Transverse colon (tissue), 4 donors: ENCODE measurements at regions not wholly inside any gene's neighbourhood (a gene's known extent, or its start where the extent isn't known, plus 50 kb on each side); places are given as distances from the start of the nearest gene placed in this dataset.

ENCODE experiments used
- DNase-seq: peaks from one replicate; pipeline ENCODE4 v3.0.0-alpha.2; 2019
- H3K27ac ChIP-seq, 4 donors: fragments of 200-600 bp; sonication (generic); 2 replicates each; pipeline ENCODE4 v1.5.1; 2016 to 2018; ENCODE audit warnings: inconsistent platforms in 4 of 4
- H3K27me3 ChIP-seq: fragments of 200-600 bp; sonication (generic); 2 replicates; pipeline ENCODE4 v1.5.1; 2017; ENCODE audit warnings: inconsistent platforms
- H3K36me3 ChIP-seq, 4 donors: fragments of 200-600 bp; sonication (generic); 2 replicates each; pipeline ENCODE4 v1.5.1; 2017 to 2019; ENCODE audit warnings: inconsistent platforms in 4 of 4
- H3K4me1 ChIP-seq, 4 donors: fragments of 200-600 bp; sonication (generic); 2 replicates each; pipeline ENCODE4 v1.5.1; 2017 to 2020; ENCODE audit warnings: inconsistent platforms in 4 of 4
- H3K4me3 ChIP-seq, 4 donors: fragments of 200-600 bp; sonication (generic); 1 replicate in 1 of 4; 2 replicates in 3 of 4; pipeline versions ENCODE4 v1.5.1 to v1.6.1; 2017 to 2019; ENCODE audit warnings: inconsistent platforms in 4 of 4
- H3K9me3 ChIP-seq, 2 donors: fragments of 200-600 bp; sonication (generic); 2 replicates each; pipeline ENCODE4 v1.5.1; 2017 to 2019; ENCODE audit warnings: inconsistent platforms in 2 of 2
- CTCF ChIP-seq, 5 experiments: fragments of 200-600 bp in 3 of 5; fragments of 450-650 bp in 2 of 5; sonication (generic) in 3 of 5; IDR thresholded peaks; 1 replicate in 2 of 5; 2 replicates in 3 of 5; pipeline ENCODE4 v1.5.1; 2016 to 2017; ENCODE audit warnings: antibody characterized with exemption in 5 of 5, inconsistent platforms in 3 of 5, mild to moderate bottlenecking in 2 of 5, moderate library complexity in 1 of 5
- EP300 ChIP-seq: sonication (generic); formaldehyde crosslinking; IDR thresholded peaks from one replicate; pipeline ENCODE4 v1.6.1; 2017; ENCODE audit warnings: antibody characterized with exemption, low read depth
- POLR2A ChIP-seq: fragments of 450-650 bp; IDR thresholded peaks from one replicate; pipeline ENCODE4 v1.6.1; 2016; ENCODE audit warnings: antibody characterized with exemption, mild to moderate bottlenecking, moderate library complexity
- POLR2AphosphoS5 ChIP-seq, 3 donors: sonication (generic); formaldehyde crosslinking; IDR thresholded peaks; one replicate each; pipeline ENCODE4 v1.6.1; 2016; ENCODE audit warnings: antibody characterized with exemption in 3 of 3
- WGBS, 2 donors: methylation state at CpG; one replicate each; pipeline ENCODE4 v1.1.5; 2018; ENCODE audit warnings: low coverage in 1 of 2; 5-methylcytosine and 5-hydroxymethylcytosine counted together
- in situ Hi-C, 4 donors: fragments of 200-750 bp; cut with MboI; loops; one replicate each; pipeline versions ENCODE4 v1.15.0 to v1.15.1; 2017; ENCODE audit warnings: low sequenced_read_pairs in 3 of 4, low pct_ligation_motif_present in 1 of 4, low pct_unique_long_range_greater_than_20kb in 1 of 4
- intact Hi-C: fragments of 100-400 bp; cut with DNase I; formaldehyde crosslinking; loops from one replicate; pipeline ENCODE4 v1.15.1; 2023; ENCODE audit warnings: low total_unique reads

- Histone ChIP-seq H3K27me3 (no peaks in the 10 kb centered on the region), H3K27ac (no peak overlapping the region), H3K36me3 (no peaks in the 10 kb centered on the region), H3K4me3 (no peak overlapping the region), H3K4me1 (peaks cover 0 to 6% (median 0%) of the 10 kb centered on the region in 4 donors), H3K9me3 (no peaks in the 10 kb centered on the region)
- intact Hi-C loops (no loop called here), in situ Hi-C loops (no loop called here)
- DNase-seq: no peak
- TF ChIP-seq POLR2AphosphoS5 (IDR thresholded peaks at IDR 0.05): no peak
- no peak for TF ChIP-seq EP300
- TF ChIP-seq POLR2A: no peak
- no peak for TF ChIP-seq CTCF (IDR thresholded peaks at IDR 0.05)
- WGBS, 2 donors: 86% methylated on average over 5 of the region's 5 CpGs
Measured at GRCh38 chr12:89257340-89257739, 95.0 kb downstream of the DUSP6 start.

- intact Hi-C loops: no loop called here
- no peak for TF ChIP-seq CTCF (IDR thresholded peaks at IDR 0.05)
- TF ChIP-seq POLR2A: no peak
- TF ChIP-seq EP300: no peak
- TF ChIP-seq POLR2AphosphoS5 (IDR thresholded peaks at IDR 0.05): no peak
- H3K4me1 ChIP-seq: no peaks in the 10 kb centered on the region
- no peak for DNase-seq
- no peaks in the 10 kb centered on the region for H3K9me3 ChIP-seq
- WGBS, 2 donors: 88% methylated on average over 1 of the region's 1 CpG; no CpG with 5 or more reads in 1 of the 2 donors
- H3K27ac ChIP-seq: no peak overlapping the region
- in situ Hi-C loops: no loop called here
- no peaks in the 10 kb centered on the region for H3K36me3 ChIP-seq
- H3K27me3 ChIP-seq: no peaks in the 10 kb centered on the region
- no peak overlapping the region for H3K4me3 ChIP-seq
Measured at GRCh38 chr12:89256060-89256459, 96.2 kb downstream of the DUSP6 start.

- no peaks in the 10 kb centered on the region for H3K4me1 ChIP-seq
- TF ChIP-seq CTCF (IDR thresholded peaks at IDR 0.05) (no peak), POLR2AphosphoS5 (IDR thresholded peaks at IDR 0.05) (no peak), POLR2A (no peak), EP300 (no peak)
- DNase-seq: no peak
- H3K9me3 ChIP-seq: no peaks in the 10 kb centered on the region
- 80 to 81% methylated on average over 1 of the region's 1 CpG for WGBS, 2 donors
- H3K36me3 ChIP-seq: no peaks in the 10 kb centered on the region
- in situ Hi-C loops (no loop called here), intact Hi-C loops (no loop called here)
- H3K27me3 ChIP-seq: no peaks in the 10 kb centered on the region
- H3K27ac ChIP-seq: no peak overlapping the region
- H3K4me3 ChIP-seq: no peak overlapping the region
Measured at GRCh38 chr12:89253488-89253887, 98.8 kb downstream of the DUSP6 start.

- 82 to 85% methylated on average over 3 to 4 of the region's 4 CpGs for WGBS, 2 donors
- H3K9me3 ChIP-seq: no peaks in the 10 kb centered on the region
- in situ Hi-C loops: no loop called here
Measured at GRCh38 chr12:89252284-89252683, 100.0 kb downstream of the DUSP6 start.

More at GRCh38 chr12:89252284-89252683, 100.0 kb downstream of the DUSP6 start:
- Histone ChIP-seq H3K27me3 (no peaks in the 10 kb centered on the region), H3K27ac (no peak overlapping the region), H3K4me3 (no peak overlapping the region), H3K4me1 (peaks cover 0 to 2% (median 0%) of the 10 kb centered on the region in 4 donors), H3K36me3 (no peaks in the 10 kb centered on the region)
- intact Hi-C loops: no loop called here
- TF ChIP-seq CTCF (IDR thresholded peaks at IDR 0.05): no peak
- no peak for TF ChIP-seq EP300
- TF ChIP-seq POLR2A: no peak
- TF ChIP-seq POLR2AphosphoS5 (IDR thresholded peaks at IDR 0.05): no peak
- no peak for DNase-seq
